ENCODE measurements at regions not wholly inside any gene's neighbourhood (a gene's known extent, or its start where the extent isn't known, plus 50 kb on each side); places are given as distances from the start of the nearest gene placed in this dataset.

GRCh38 chr10:94266091-94266490 lies 96.6 kb downstream of the NOC3L start:
- TF ChIP-seq CTCF (conservative IDR thresholded peaks at IDR 0.05; ENCODE audit: low read depth in 2 of 2): no peak
- TF ChIP-seq CREB1 (CRISPR knock-in tag; IDR thresholded peaks at IDR 0.05; ENCODE audit: low read depth): no peak
- no peak for TF ChIP-seq POLR2AphosphoS5 (IDR thresholded peaks at IDR 0.05; ENCODE audit: low read depth)
- no peak for TF ChIP-seq EZH2phosphoT487 (IDR thresholded peaks at IDR 0.05; ENCODE audit: unreplicated experiment)
- no peak for TF ChIP-seq EZH2 (IDR thresholded peaks at IDR 0.05; ENCODE audit: low read depth, unreplicated experiment)
- no peak for TF ChIP-seq JUNB (IDR thresholded peaks at IDR 0.05; ENCODE audit: unreplicated experiment)
- no peak for TF ChIP-seq ZNF114 (CRISPR knock-in tag; IDR thresholded peaks at IDR 0.05)
- TF ChIP-seq, protein P1, sequence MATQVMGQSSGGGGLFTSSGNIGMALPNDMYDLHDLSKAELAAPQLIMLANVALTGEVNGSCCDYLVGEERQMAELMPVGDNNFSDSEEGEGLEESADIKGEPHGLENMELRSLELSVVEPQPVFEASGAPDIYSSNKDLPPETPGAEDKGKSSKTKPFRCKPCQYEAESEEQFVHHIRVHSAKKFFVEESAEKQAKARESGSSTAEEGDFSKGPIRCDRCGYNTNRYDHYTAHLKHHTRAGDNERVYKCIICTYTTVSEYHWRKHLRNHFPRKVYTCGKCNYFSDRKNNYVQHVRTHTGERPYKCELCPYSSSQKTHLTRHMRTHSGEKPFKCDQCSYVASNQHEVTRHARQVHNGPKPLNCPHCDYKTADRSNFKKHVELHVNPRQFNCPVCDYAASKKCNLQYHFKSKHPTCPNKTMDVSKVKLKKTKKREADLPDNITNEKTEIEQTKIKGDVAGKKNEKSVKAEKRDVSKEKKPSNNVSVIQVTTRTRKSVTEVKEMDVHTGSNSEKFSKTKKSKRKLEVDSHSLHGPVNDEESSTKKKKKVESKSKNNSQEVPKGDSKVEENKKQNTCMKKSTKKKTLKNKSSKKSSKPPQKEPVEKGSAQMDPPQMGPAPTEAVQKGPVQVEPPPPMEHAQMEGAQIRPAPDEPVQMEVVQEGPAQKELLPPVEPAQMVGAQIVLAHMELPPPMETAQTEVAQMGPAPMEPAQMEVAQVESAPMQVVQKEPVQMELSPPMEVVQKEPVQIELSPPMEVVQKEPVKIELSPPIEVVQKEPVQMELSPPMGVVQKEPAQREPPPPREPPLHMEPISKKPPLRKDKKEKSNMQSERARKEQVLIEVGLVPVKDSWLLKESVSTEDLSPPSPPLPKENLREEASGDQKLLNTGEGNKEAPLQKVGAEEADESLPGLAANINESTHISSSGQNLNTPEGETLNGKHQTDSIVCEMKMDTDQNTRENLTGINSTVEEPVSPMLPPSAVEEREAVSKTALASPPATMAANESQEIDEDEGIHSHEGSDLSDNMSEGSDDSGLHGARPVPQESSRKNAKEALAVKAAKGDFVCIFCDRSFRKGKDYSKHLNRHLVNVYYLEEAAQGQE (IDR thresholded peaks at IDR 0.05; ENCODE audit: unreplicated experiment): no peak

All from GM23338 (cell line).